ENCODE measurements at regions not wholly inside any gene's neighbourhood (a gene's known extent, or its start where the extent isn't known, plus 50 kb on each side); places are given as distances from the start of the nearest gene placed in this dataset.
"Not testable (repeated sequence)": the region's sequence is repeated elsewhere in the genome, so short reads cannot be mapped to it uniquely, and the experiment has no call there.

GRCh38 chr4:149910177-149910576 is 94.5 kb upstream of the IQCM start:
- no peak for TF ChIP-seq ZFX (IDR thresholded peaks at IDR 0.05; ENCODE audit: borderline replicate concordance)
- TF ChIP-seq CTCF (IDR thresholded peaks at IDR 0.05), result no peak
- H3K27ac ChIP-seq, result no peak overlapping the region

- TF ChIP-seq CTCF (IDR thresholded peaks at IDR 0.05), result no peak
- TF ChIP-seq ZFX (IDR thresholded peaks at IDR 0.05; ENCODE audit: borderline replicate concordance), result no peak
- no peak overlapping the region for H3K27ac ChIP-seq
These were observed 95.1 kb upstream of the IQCM start for GRCh38 chr4:149910604-149911350.

- no peak for TF ChIP-seq CTCF (IDR thresholded peaks at IDR 0.05)
- no peak for TF ChIP-seq ZFX (IDR thresholded peaks at IDR 0.05; ENCODE audit: borderline replicate concordance)
- H3K27ac ChIP-seq, result no peak overlapping the region
These were observed 95.7 kb upstream of the IQCM start for GRCh38 chr4:149911354-149911753.

GRCh38 chr4:149912000-149912399 is 96.4 kb upstream of the IQCM start:
- TF ChIP-seq ZFX (IDR thresholded peaks at IDR 0.05; ENCODE audit: borderline replicate concordance), result no peak
- TF ChIP-seq CTCF (IDR thresholded peaks at IDR 0.05), result no peak
- no peak overlapping the region for H3K27ac ChIP-seq

GRCh38 chr4:149914119-149915115 is 98.8 kb upstream of the IQCM start:
- H3K27ac ChIP-seq, result no peak overlapping the region
- TF ChIP-seq ZFX (IDR thresholded peaks at IDR 0.05; ENCODE audit: borderline replicate concordance) (no peak), CTCF (IDR thresholded peaks at IDR 0.05) (peak; percentile 93)

GRCh38 chr4:149915735-149916134 is 100.1 kb upstream of the IQCM start:
- not testable (repeated sequence) for H3K27ac ChIP-seq

GRCh38 chr4:149923736-149924135 is 108.1 kb upstream of the IQCM start:
- TF ChIP-seq ZFX (IDR thresholded peaks at IDR 0.05; ENCODE audit: borderline replicate concordance) (no peak), CTCF (IDR thresholded peaks at IDR 0.05) (no peak)
- H3K27ac ChIP-seq, result no peak overlapping the region

Measured in 22Rv1 (cell line).